Bronchial epithelial cell (primary cell): ENCODE measurements at regions not wholly inside any gene's neighbourhood (a gene's known extent, or its start where the extent isn't known, plus 50 kb on each side); places are given as distances from the start of the nearest gene placed in this dataset.

Source experiments
- DNase-seq: peaks from one replicate; pipeline ENCODE4 v3.0.0-alpha.2; 2010; ENCODE audit warnings: low read depth
- FAIRE-seq: peaks from 2 replicates; lab custom pipeline; 2011; peaks lifted over from hg19 to GRCh38; lab: Jason Lieb, UNC
- H3K27me3 ChIP-seq: 2 replicates; pipeline ENCODE4 v1.5.1; 2011; ENCODE audit warnings: low read length; ENCODE audit not compliant: control insufficient read depth, insufficient read depth
- H3K36me3 ChIP-seq: 2 replicates; pipeline ENCODE4 v1.5.1; 2011; ENCODE audit warnings: low read length; ENCODE audit not compliant: control insufficient read depth, insufficient read depth
- H3K4me3 ChIP-seq: 2 replicates; pipeline ENCODE4 v1.5.1; 2011; ENCODE audit warnings: mild to moderate bottlenecking, low read depth, low read length, control low read depth
- TF ChIP-seq, protein P1 (sequence below): IDR thresholded peaks from 2 replicates; pipeline ENCODE4 v1.5.1; 2011; ENCODE audit warnings: mild to moderate bottlenecking, moderate library complexity, low read length, control low read depth, inconsistent platforms; ENCODE audit not compliant: insufficient read depth, severe bottlenecking

DNA sequence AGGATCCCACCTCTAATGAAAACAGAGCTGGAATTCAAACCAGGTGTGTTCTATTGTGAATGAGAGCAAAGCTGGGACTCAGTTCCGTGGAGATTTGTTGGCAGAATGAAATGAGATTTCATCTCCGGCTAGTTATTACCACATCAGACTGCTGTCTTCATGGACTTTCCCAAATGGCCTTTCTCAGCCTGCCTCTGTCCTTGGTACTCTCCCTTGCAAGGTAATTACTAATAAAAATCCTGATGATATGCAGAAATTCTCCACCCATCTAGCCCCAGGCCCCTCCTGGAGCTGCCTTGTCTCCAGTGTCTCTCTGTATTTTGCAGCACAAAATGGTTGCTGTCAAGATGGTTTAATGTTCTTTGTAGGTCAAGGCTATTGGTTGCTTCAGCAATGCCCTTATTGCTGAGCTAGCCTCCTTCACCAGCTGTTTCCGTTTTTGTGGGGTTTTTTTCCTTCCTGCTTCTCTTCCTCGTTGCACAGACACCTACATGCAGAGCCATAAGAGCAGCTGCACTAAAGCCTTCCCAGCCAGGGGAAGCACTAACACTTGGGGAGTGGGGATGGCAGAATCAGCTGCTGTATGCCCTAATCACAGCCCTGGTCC, 185.0 kb upstream of the GHITM start:
- Histone ChIP-seq H3K4me3 (no peak overlapping the region), H3K36me3 (no peaks in the 10 kb centered on the region), H3K27me3 (no peaks in the 10 kb centered on the region)
- FAIRE-seq = no peak
- no peak for DNase-seq
- TF ChIP-seq, protein P1, sequence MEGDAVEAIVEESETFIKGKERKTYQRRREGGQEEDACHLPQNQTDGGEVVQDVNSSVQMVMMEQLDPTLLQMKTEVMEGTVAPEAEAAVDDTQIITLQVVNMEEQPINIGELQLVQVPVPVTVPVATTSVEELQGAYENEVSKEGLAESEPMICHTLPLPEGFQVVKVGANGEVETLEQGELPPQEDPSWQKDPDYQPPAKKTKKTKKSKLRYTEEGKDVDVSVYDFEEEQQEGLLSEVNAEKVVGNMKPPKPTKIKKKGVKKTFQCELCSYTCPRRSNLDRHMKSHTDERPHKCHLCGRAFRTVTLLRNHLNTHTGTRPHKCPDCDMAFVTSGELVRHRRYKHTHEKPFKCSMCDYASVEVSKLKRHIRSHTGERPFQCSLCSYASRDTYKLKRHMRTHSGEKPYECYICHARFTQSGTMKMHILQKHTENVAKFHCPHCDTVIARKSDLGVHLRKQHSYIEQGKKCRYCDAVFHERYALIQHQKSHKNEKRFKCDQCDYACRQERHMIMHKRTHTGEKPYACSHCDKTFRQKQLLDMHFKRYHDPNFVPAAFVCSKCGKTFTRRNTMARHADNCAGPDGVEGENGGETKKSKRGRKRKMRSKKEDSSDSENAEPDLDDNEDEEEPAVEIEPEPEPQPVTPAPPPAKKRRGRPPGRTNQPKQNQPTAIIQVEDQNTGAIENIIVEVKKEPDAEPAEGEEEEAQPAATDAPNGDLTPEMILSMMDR = no peak

DNA sequence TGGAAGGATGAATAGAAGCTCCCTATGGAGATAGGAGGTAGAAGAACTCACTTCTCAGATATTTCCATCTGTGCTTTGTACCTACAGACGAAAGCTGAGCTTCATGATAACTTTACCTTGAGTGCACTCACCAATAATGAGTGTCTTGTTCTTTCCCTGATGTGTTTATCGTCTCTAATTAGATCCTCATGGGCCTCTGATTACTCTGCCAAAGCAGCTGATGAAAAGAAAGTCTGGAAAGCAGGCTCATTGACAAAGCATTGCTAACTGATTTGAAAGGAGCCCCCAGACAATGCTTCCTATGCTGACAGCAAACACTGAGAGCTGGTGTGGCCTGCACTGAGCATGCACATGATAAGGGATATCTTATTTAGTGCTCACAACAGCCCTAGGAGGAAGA, 183.9 kb upstream of the GHITM start:
- DNase-seq = no peak
- Histone ChIP-seq H3K4me3 (no peak overlapping the region), H3K27me3 (no peaks in the 10 kb centered on the region), H3K36me3 (no peaks in the 10 kb centered on the region)
- TF ChIP-seq, protein P1 = no peak
- no peak for FAIRE-seq

DNA sequence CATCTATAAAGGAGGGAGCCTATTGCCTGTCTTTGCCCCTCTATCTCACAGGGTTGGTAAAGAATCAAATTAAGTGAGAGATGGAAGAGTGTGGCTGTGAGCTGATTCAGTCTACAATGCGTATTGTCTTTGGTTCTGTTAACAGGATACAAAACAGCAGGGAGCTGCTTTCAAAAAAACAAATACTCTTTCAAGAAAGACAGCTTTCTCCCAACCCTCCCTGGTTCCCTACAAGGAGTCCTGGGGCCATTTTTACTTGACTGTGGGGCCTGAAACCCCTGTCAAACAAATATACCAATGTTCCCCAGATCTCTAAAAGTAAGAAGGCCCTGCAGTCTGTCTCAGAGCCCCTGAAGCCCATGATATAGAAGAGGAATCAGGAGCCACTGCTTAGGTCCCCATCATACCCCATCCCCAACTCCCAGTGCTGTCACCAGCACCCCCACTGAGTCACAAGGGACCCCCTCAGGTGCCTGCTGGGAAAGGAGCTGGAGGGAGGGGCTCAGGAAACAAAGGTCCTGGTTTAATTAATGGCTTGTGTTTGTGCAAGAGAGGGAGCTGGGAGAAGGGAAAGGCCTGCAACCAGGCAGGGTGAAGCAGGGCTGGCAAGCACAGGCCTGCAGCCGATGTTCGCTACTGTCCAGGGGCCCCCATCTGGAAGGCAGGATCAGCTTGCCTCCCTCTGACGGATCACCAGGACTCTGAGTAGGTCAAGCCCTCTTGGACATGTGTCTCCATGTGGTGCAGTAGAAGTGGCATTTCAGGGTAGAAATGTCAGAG, 182.0 kb upstream of the GHITM start:
- Histone ChIP-seq H3K4me3 (no peak overlapping the region), H3K36me3 (no peaks in the 10 kb centered on the region), H3K27me3 (no peaks in the 10 kb centered on the region)
- TF ChIP-seq, protein P1 = no peak
- FAIRE-seq (no peak), DNase-seq (no peak)

DNA sequence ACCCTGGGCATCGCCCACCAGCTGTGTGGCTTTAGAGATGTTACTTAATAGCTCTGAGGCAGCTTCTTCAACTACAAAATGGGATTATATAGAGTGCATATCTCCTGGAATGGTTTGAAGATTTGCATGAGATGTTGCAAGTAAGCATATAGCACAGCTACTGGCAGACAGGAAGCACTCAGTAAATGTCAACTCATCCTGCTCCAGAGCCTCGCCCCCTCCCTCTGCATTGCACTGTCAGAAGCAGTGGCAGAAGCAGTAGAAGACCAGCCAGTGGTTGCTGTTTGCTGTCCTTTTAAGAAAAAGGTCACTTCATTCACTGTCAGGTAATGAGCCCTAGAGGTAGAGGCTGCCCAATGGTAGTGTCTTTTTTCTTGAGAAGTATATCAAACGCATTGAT, 180.0 kb upstream of the GHITM start:
- no peaks in the 10 kb centered on the region for H3K36me3 ChIP-seq
- DNase-seq = no peak
- no peaks in the 10 kb centered on the region for H3K27me3 ChIP-seq
- FAIRE-seq = no peak
- TF ChIP-seq, protein P1 = no peak
- H3K4me3 ChIP-seq = no peak overlapping the region

DNA sequence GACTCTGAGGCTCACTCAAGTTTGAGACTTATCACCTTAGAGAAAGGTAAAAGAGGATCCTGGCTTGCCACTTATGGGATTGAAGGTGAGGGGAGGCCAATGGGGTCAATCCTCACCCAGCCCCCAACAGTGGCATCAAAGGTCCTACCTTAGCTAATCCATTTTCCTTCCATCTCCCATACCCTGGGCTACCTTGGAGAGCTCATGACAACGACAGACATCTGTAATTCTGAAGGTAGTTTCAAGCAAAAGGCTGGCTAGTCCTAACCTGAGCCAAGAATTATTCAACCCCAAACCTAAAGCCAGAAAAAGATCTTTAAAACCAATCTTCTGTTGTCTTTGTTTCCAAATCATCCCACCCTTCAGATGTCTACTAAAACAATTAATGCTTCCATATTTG, 179.2 kb upstream of the GHITM start:
- H3K27me3 ChIP-seq = no peaks in the 10 kb centered on the region
- no peaks in the 10 kb centered on the region for H3K36me3 ChIP-seq
- no peak for FAIRE-seq
- no peak overlapping the region for H3K4me3 ChIP-seq
- TF ChIP-seq, protein P1 = no peak
- no peak for DNase-seq
